HuH-7 (cell line): ENCODE measurements at regions not wholly inside any gene's neighbourhood (a gene's known extent, or its start where the extent isn't known, plus 50 kb on each side); places are given as distances from the start of the nearest gene placed in this dataset.

Experiments
- DNase-seq: peaks from one replicate; pipeline ENCODE4 v3.0.0; 2011; ENCODE audit warnings: low spot score

- DNase-seq = no peak
These were observed 248.3 kb upstream of the CIBAR2 start for GRCh38 chr16:85360323-85361277.

GRCh38 chr16:85361441-85362118 lies 249.3 kb upstream of the CIBAR2 start:
- no peak for DNase-seq

- no peak for DNase-seq
These were observed 250.2 kb upstream of the CIBAR2 start for GRCh38 chr16:85362443-85362842.

- no peak for DNase-seq
These were observed 249.7 kb upstream of the GSE1 start for GRCh38 chr16:85363427-85363826.

GRCh38 chr16:85363881-85364280 lies 249.2 kb upstream of the GSE1 start:
- DNase-seq = no peak

- no peak for DNase-seq
These were observed 248.6 kb upstream of the GSE1 start for GRCh38 chr16:85364323-85365040.

GRCh38 chr16:85365120-85365519 lies 248.0 kb upstream of the GSE1 start:
- DNase-seq = no peak

- DNase-seq = no peak
These were observed 246.9 kb upstream of the GSE1 start for GRCh38 chr16:85366031-85366763.

GRCh38 chr16:85367485-85367884 lies 245.6 kb upstream of the GSE1 start:
- no peak for DNase-seq

GRCh38 chr16:85369060-85369459 lies 244.1 kb upstream of the GSE1 start:
- DNase-seq = no peak

GRCh38 chr16:85369741-85370528 lies 243.2 kb upstream of the GSE1 start:
- peak; percentile 97 for DNase-seq

- no peak for DNase-seq
These were observed 242.6 kb upstream of the GSE1 start for GRCh38 chr16:85370543-85370880.

GRCh38 chr16:85370881-85371651 lies 242.1 kb upstream of the GSE1 start:
- no peak for DNase-seq

GRCh38 chr16:85371948-85372347 lies 241.2 kb upstream of the GSE1 start:
- no peak for DNase-seq

GRCh38 chr16:85372627-85373372 lies 240.3 kb upstream of the GSE1 start:
- DNase-seq = no peak

GRCh38 chr16:85373741-85374570 lies 239.2 kb upstream of the GSE1 start:
- DNase-seq = no peak

GRCh38 chr16:85374571-85374872 lies 238.6 kb upstream of the GSE1 start:
- no peak for DNase-seq

- DNase-seq = no peak
These were observed 237.8 kb upstream of the GSE1 start for GRCh38 chr16:85375282-85375681.
